ENCODE measurements at regions not wholly inside any gene's neighbourhood (a gene's known extent, or its start where the extent isn't known, plus 50 kb on each side); places are given as distances from the start of the nearest gene placed in this dataset.
A peak's percentile ranks its signal among the peaks of the same experiment; 100 is the strongest.

GRCh38 chr7:156162451-156162850, 350.2 kb upstream of the SHH start:
- DNase-seq (ENCODE audit: low read depth) = no peak
- H3K4me3 ChIP-seq (ENCODE audit: low read depth, low read length) = no peak overlapping the region

DNA sequence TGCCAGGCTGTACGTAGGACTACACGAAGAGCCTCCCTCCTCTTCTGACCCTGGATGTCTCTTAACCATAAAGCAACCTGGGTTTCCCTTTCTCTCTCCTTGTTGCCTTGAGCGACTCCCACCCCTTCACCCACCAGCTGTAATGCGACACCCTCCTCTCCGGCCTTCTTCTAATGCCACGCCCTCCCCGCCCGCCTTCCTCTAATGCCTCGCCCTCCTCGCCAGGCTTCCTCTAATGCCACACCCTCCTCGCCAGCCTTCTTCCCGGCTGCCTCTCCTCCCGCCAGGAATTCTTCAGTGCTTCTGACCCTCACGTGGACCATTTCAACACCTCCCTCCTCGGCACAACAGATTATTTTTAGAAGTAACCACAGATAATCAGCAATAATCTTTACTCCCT, 348.5 kb upstream of the SHH start:
- TF ChIP-seq, protein P1, sequence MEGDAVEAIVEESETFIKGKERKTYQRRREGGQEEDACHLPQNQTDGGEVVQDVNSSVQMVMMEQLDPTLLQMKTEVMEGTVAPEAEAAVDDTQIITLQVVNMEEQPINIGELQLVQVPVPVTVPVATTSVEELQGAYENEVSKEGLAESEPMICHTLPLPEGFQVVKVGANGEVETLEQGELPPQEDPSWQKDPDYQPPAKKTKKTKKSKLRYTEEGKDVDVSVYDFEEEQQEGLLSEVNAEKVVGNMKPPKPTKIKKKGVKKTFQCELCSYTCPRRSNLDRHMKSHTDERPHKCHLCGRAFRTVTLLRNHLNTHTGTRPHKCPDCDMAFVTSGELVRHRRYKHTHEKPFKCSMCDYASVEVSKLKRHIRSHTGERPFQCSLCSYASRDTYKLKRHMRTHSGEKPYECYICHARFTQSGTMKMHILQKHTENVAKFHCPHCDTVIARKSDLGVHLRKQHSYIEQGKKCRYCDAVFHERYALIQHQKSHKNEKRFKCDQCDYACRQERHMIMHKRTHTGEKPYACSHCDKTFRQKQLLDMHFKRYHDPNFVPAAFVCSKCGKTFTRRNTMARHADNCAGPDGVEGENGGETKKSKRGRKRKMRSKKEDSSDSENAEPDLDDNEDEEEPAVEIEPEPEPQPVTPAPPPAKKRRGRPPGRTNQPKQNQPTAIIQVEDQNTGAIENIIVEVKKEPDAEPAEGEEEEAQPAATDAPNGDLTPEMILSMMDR (conservative IDR thresholded peaks at IDR 0.05; ENCODE audit: low read depth, low read length) = no peak
- H3K4me3 ChIP-seq (ENCODE audit: low read depth, low read length) = no peak overlapping the region
- no peak for DNase-seq (ENCODE audit: low read depth)

More at GRCh38 chr7:156162451-156162850, 350.2 kb upstream of the SHH start:
- TF ChIP-seq, protein P1 (conservative IDR thresholded peaks at IDR 0.05; ENCODE audit: low read depth, low read length) = no peak

GRCh38 chr7:156158693-156159092, 346.4 kb upstream of the SHH start:
- no peak overlapping the region for H3K4me3 ChIP-seq (ENCODE audit: low read depth, low read length)
- TF ChIP-seq, protein P1 (conservative IDR thresholded peaks at IDR 0.05; ENCODE audit: low read depth, low read length) = no peak
- no peak for DNase-seq (ENCODE audit: low read depth)

DNA sequence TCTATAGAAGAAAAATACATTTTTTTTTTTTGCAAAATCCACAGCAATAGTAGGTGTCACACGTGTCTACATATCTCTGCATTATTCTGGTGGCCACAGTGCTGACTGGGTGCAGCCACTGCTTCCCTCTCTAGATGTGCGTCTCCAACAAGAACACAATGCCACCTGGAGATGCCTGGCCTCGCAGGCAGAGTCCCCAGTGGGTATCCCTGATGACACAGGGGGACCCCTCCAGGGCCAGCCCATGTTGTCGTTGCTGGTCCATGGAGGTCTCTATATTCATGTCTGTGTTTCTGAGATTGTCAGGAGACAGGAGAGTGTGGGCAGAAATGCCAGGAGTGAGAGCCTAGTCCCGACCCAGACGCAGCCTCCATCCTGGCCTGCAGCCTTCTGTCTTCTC, 345.9 kb upstream of the SHH start:
- TF ChIP-seq, protein P1 (conservative IDR thresholded peaks at IDR 0.05; ENCODE audit: low read depth, low read length) = no peak
- no peak for DNase-seq (ENCODE audit: low read depth)
- H3K4me3 ChIP-seq (ENCODE audit: low read depth, low read length) = no peak overlapping the region

DNA sequence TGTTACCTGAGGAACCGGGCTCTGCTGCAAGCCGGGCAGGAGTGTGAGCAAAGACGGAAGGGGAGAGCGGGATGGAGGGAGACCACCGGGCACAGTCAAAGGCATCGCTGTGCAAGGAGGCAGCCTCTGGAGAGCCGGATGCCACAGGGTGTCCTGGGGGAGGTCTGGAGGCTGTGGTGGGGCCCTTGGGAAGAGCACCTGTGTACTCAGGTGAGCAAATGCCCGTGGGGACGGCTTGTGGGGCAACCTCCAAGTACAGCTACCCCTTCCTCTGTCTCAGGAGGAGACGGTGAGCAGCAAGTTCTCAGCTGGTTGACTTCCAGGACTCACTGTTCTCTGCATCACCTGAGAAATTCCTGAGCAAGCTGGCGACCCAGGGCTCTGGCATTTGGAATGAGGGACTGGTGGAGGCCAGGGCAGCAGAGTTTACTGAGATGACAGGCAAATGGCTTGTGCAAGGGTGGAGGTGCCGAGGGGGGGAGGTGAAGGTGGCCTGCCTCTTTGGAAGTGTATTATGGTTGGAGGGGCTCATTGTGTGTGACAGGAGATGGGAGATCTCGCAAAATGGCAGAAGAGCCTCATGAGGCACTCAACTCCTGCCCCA, 345.2 kb upstream of the SHH start:
- no peak overlapping the region for H3K4me3 ChIP-seq (ENCODE audit: low read depth, low read length)
- TF ChIP-seq, protein P1 (conservative IDR thresholded peaks at IDR 0.05; ENCODE audit: low read depth, low read length) = no peak
- DNase-seq (ENCODE audit: low read depth) = no peak

- DNase-seq (ENCODE audit: low read depth) = no peak
- TF ChIP-seq, protein P1 (conservative IDR thresholded peaks at IDR 0.05; ENCODE audit: low read depth, low read length) = peak; percentile 70
- no peak overlapping the region for H3K4me3 ChIP-seq (ENCODE audit: low read depth, low read length)
Observed at GRCh38 chr7:156156734-156157408, 344.6 kb upstream of the SHH start.

Measured in epithelial cell of proximal tubule (primary cell).